ENCODE measurements at regions not wholly inside any gene's neighbourhood (a gene's known extent, or its start where the extent isn't known, plus 50 kb on each side); places are given as distances from the start of the nearest gene placed in this dataset.

DNA sequence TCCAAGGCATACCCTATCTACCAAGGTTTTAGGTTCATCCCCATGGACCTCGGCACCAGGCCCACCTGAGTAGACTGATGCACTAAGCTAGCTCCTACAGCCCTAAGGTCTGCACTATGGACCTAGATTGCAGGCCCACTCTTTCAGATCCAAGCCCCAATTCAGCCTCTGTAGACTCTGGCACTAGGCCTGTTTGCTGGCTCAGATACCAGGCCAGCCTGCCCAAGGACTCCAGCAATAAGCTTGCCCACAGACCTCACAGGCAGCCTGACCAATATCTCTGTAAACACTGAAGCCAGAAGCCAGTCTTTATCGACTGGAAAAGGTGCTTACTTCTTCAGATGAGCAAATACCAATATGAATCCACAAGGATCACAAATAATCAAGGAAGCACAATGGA lies 411.3 kb downstream of the INSC start:
- TF ChIP-seq GATA3 (IDR thresholded peaks at IDR 0.05; ENCODE audit: low read depth, low read length) (no peak), GATA2 (IDR thresholded peaks at IDR 0.05; ENCODE audit: low read depth, low read length) (no peak)

All from SH-SY5Y (cell line).